ENCODE measurements at regions not wholly inside any gene's neighbourhood (a gene's known extent, or its start where the extent isn't known, plus 50 kb on each side); places are given as distances from the start of the nearest gene placed in this dataset.

DNA sequence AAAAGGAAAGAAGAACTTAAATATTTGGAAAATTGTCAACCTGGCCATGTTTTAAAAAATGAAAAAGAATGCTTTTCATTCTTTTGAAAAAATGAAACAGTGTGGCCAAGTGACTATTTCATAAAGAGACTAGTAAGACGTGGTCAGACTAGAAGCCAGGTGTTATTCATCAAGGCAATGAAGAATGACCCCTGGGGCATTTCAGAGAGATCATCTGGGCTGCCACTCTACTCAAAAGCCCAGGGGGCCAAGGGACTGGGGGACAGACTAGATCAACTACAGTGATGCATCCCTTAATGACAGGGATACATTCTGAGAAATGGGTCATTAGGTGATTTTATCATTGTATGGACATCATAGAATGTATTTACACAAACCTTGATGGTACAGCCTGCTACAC, 199.4 kb downstream of the STK31 start:
- DNase-seq (ENCODE audit: extremely low read depth, insufficient read length) = no peak
- H3K36me3 ChIP-seq (ENCODE audit: control insufficient read depth, insufficient read depth, low read length) = no peaks in the 10 kb centered on the region
- TF ChIP-seq, protein P1, sequence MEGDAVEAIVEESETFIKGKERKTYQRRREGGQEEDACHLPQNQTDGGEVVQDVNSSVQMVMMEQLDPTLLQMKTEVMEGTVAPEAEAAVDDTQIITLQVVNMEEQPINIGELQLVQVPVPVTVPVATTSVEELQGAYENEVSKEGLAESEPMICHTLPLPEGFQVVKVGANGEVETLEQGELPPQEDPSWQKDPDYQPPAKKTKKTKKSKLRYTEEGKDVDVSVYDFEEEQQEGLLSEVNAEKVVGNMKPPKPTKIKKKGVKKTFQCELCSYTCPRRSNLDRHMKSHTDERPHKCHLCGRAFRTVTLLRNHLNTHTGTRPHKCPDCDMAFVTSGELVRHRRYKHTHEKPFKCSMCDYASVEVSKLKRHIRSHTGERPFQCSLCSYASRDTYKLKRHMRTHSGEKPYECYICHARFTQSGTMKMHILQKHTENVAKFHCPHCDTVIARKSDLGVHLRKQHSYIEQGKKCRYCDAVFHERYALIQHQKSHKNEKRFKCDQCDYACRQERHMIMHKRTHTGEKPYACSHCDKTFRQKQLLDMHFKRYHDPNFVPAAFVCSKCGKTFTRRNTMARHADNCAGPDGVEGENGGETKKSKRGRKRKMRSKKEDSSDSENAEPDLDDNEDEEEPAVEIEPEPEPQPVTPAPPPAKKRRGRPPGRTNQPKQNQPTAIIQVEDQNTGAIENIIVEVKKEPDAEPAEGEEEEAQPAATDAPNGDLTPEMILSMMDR (IDR thresholded peaks at IDR 0.05; ENCODE audit: insufficient read depth, low read length, poor library complexity, severe bottlenecking) = no peak
- no peaks in the 10 kb centered on the region for H3K27me3 ChIP-seq (replicated peaks; ENCODE audit: control insufficient read depth, insufficient read depth, low read length)
- H3K4me3 ChIP-seq (replicated peaks; ENCODE audit: low read depth, low read length) = no peak overlapping the region

DNA sequence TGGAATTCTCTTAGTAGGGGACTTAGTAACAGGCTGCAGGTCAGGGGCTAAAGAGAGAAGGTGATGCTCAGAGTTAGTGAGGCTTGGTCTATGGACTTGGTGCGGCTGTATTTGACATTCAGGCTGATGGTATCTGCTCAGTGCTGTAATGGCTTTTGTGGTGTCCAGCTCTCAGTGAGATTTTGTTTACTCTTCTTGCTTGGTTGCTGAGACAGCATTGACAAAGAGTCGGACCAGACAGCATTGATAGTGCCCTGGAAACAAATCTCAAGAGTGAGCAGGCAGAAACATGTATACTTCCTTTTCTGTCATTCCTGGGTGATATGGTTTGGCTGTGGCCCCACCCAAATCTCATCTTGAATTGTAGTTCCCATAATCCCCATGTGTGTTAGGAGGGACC, 202.0 kb downstream of the STK31 start:
- no peaks in the 10 kb centered on the region for H3K36me3 ChIP-seq (ENCODE audit: control insufficient read depth, insufficient read depth, low read length)
- TF ChIP-seq, protein P1 (IDR thresholded peaks at IDR 0.05; ENCODE audit: insufficient read depth, low read length, poor library complexity, severe bottlenecking) = no peak
- H3K27me3 ChIP-seq (replicated peaks; ENCODE audit: control insufficient read depth, insufficient read depth, low read length) = no peaks in the 10 kb centered on the region; the same call in 1 of the 2 replicates
- H3K4me3 ChIP-seq (replicated peaks; ENCODE audit: low read depth, low read length) = no peak overlapping the region
- no peak for DNase-seq (ENCODE audit: extremely low read depth, insufficient read length)

DNA sequence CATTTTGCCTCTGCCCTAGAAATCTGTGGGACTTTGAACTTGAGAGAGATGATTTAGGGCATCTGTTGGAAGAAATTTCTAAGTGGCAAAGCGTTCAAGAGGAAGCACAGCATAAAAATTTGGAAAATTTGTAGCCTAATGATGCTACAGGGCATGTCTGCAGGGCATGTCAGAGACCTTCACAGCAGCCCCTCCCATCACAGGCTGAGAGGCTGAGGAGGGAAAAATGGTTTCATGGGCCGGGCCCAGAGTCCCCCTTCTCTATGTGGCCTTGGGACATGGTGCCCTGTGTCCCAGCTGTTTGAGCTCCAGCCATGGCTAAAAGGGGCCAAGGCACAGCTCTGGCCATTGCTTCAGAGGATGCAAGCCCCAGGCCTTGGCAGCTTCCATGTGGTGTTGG, 203.0 kb downstream of the STK31 start:
- H3K36me3 ChIP-seq (ENCODE audit: control insufficient read depth, insufficient read depth, low read length) = no peaks in the 10 kb centered on the region
- TF ChIP-seq, protein P1 (IDR thresholded peaks at IDR 0.05; ENCODE audit: insufficient read depth, low read length, poor library complexity, severe bottlenecking) = no peak
- H3K27me3 ChIP-seq (replicated peaks; ENCODE audit: control insufficient read depth, insufficient read depth, low read length) = no peaks in the 10 kb centered on the region; the same call in 1 of the 2 replicates
- DNase-seq (ENCODE audit: extremely low read depth, insufficient read length) = no peak
- H3K4me3 ChIP-seq (replicated peaks; ENCODE audit: low read depth, low read length) = no peak overlapping the region

DNA sequence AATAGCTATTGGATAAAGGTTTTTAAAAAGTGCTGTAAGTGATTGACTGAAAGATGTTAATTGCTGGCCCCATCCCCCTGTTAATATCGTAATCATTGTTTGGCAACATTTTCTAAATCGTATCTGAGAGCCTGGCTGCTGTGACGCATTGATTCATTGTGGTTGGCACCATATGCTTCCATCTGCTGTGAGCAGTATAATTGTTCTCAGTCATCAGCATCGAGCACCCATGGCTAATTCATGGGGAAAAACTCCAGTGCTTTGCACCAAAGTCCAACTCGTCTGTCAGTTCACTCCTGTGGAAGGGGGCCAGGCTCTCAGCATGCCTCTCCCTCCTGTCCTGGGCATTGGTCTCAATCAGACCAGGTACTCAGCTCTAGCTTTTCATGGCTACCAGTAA, 205.2 kb downstream of the STK31 start:
- TF ChIP-seq, protein P1 (IDR thresholded peaks at IDR 0.05; ENCODE audit: insufficient read depth, low read length, poor library complexity, severe bottlenecking) = no peak
- DNase-seq (ENCODE audit: extremely low read depth, insufficient read length) = no peak

DNA sequence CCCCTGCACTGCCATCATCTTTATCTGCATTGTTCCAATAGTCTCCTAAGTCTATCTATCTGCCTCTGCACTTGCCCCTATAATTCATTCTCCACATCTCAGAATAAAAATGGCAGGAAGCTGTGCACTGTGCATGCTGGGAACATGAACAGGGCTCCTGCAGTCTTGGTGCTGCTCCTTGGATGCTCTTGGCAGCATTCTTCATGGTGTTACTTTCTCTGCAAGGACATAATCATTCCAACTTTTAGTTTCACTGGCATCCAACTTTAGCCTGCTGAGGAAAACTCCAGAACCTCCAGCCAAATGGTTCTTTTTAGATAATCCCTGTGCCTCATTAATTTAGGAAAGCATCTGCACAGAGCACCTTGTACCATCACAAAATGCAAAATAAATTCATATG, 208.3 kb downstream of the STK31 start:
- DNase-seq (ENCODE audit: extremely low read depth, insufficient read length) = no peak
- H3K4me3 ChIP-seq (replicated peaks; ENCODE audit: low read depth, low read length) = no peak overlapping the region
- TF ChIP-seq, protein P1 (IDR thresholded peaks at IDR 0.05; ENCODE audit: insufficient read depth, low read length, poor library complexity, severe bottlenecking) = no peak
- H3K27me3 ChIP-seq (replicated peaks; ENCODE audit: control insufficient read depth, insufficient read depth, low read length) = no peaks in the 10 kb centered on the region; the same call in 1 of the 2 replicates
- H3K36me3 ChIP-seq (ENCODE audit: control insufficient read depth, insufficient read depth, low read length) = no peaks in the 10 kb centered on the region

More for the DNA sequence above, 205.2 kb downstream of the STK31 start:
- H3K27me3 ChIP-seq (replicated peaks; ENCODE audit: control insufficient read depth, insufficient read depth, low read length) = no peaks in the 10 kb centered on the region; the same call in 1 of the 2 replicates
- no peak overlapping the region for H3K4me3 ChIP-seq (replicated peaks; ENCODE audit: low read depth, low read length)
- H3K36me3 ChIP-seq (ENCODE audit: control insufficient read depth, insufficient read depth, low read length) = no peaks in the 10 kb centered on the region

DNA sequence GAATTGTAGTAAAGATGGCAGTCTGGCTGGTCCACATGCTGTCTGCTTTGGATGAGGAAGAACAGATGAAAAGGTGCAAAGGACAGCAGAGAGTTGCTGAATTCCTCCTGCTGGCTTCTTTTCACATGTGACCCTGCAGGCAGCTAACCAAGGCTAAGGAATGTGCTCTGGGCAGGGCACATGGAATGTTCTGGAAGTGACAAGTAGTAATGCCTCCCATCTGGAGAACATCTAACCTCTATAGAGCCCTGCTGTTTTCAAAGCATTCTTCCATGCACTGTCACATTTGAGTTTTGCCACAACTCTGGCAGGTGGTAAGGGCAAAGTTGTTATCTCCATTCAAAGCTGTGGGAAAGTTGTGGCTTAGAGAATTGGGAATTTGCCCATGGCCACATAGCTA, 208.8 kb downstream of the STK31 start:
- no peak for DNase-seq (ENCODE audit: extremely low read depth, insufficient read length)
- Histone ChIP-seq H3K36me3 (ENCODE audit: control insufficient read depth, insufficient read depth, low read length) (no peaks in the 10 kb centered on the region), H3K4me3 (replicated peaks; ENCODE audit: low read depth, low read length) (no peak overlapping the region), H3K27me3 (replicated peaks; ENCODE audit: control insufficient read depth, insufficient read depth, low read length) (no peaks in the 10 kb centered on the region; the same call in 1 of the 2 replicates)
- TF ChIP-seq, protein P1 (IDR thresholded peaks at IDR 0.05; ENCODE audit: insufficient read depth, low read length, poor library complexity, severe bottlenecking) = no peak

Measured in GM06990 (cell line).